ENCODE measurements at regions not wholly inside any gene's neighbourhood (a gene's known extent, or its start where the extent isn't known, plus 50 kb on each side); places are given as distances from the start of the nearest gene placed in this dataset.

- Histone ChIP-seq H3K9me3 (no peaks in the 10 kb centered on the region), H3K4me1 (peaks cover 0 to 19% (median 14%) of the 10 kb centered on the region in 4 donors), H3K4me3 (no peak overlapping the region), H3K36me3 (no peaks in the 10 kb centered on the region), H3K27ac (no peak overlapping the region), H3K27me3 (no peaks in the 10 kb centered on the region)
- intact Hi-C loops (cut with DNase I), result no loop called here
- 65 to 78% methylated on average over 1 of the region's 1 CpG for WGBS, 2 donors
- no peak for DNase-seq
- no peak for TF ChIP-seq POLR2A (IDR thresholded peaks at IDR 0.05)
- TF ChIP-seq EP300 (IDR thresholded peaks at IDR 0.05), result no peak
- no peak for TF ChIP-seq POLR2AphosphoS5 (IDR thresholded peaks at IDR 0.05)
- TF ChIP-seq CTCF (IDR thresholded peaks at IDR 0.05), result no peak
Measured at GRCh38 chr14:53796734-53797133, 159.9 kb downstream of the BMP4 start.

GRCh38 chr14:53793790-53794505 is 162.7 kb downstream of the BMP4 start:
- Histone ChIP-seq H3K9me3 (no peaks in the 10 kb centered on the region), H3K4me3 (no peak overlapping the region), H3K27ac (no peak overlapping the region), H3K4me1 (peaks cover 0 to 19% (median 17%) of the 10 kb centered on the region in 4 donors), H3K36me3 (no peaks in the 10 kb centered on the region), H3K27me3 (no peaks in the 10 kb centered on the region)
- 75% methylated on average over 2 of the region's 2 CpGs for WGBS, 2 donors
- peak; percentile 69 for DNase-seq
- intact Hi-C loops (cut with DNase I), result no loop called here
- TF ChIP-seq POLR2AphosphoS5 (IDR thresholded peaks at IDR 0.05) (peak in 2 of 4 donors; percentile 25 to 57), CTCF (IDR thresholded peaks at IDR 0.05) (no peak), POLR2A (IDR thresholded peaks at IDR 0.05) (no peak), EP300 (IDR thresholded peaks at IDR 0.05) (no peak)

GRCh38 chr14:53792909-53793308 is 163.7 kb downstream of the BMP4 start:
- Histone ChIP-seq H3K4me1 (peaks cover 0 to 19% (median 17%) of the 10 kb centered on the region in 4 donors), H3K27ac (no peak overlapping the region), H3K27me3 (no peaks in the 10 kb centered on the region), H3K9me3 (no peaks in the 10 kb centered on the region), H3K4me3 (no peak overlapping the region), H3K36me3 (no peaks in the 10 kb centered on the region)
- WGBS, 2 donors, result 95% methylated on average over 1 of the region's 1 CpG
- no peak for DNase-seq
- TF ChIP-seq CTCF (IDR thresholded peaks at IDR 0.05), result no peak
- no peak for TF ChIP-seq POLR2A (IDR thresholded peaks at IDR 0.05)
- TF ChIP-seq EP300 (IDR thresholded peaks at IDR 0.05), result no peak
- no peak for TF ChIP-seq POLR2AphosphoS5 (IDR thresholded peaks at IDR 0.05)
- intact Hi-C loops (cut with DNase I), result no loop called here

- DNase-seq, result no peak
- no peaks in the 10 kb centered on the region for H3K9me3 ChIP-seq
- intact Hi-C loops (cut with DNase I), result no loop called here
- no peak overlapping the region for H3K27ac ChIP-seq
- H3K27me3 ChIP-seq, result no peaks in the 10 kb centered on the region
- H3K4me1 ChIP-seq, result peaks cover 0 to 19% (median 17%) of the 10 kb centered on the region in 4 donors
- H3K4me3 ChIP-seq, result no peak overlapping the region
- no peak for TF ChIP-seq POLR2AphosphoS5 (IDR thresholded peaks at IDR 0.05)
- no peak for TF ChIP-seq EP300 (IDR thresholded peaks at IDR 0.05)
- TF ChIP-seq POLR2A (IDR thresholded peaks at IDR 0.05), result no peak
- no peak for TF ChIP-seq CTCF (IDR thresholded peaks at IDR 0.05)
- 73 to 82% methylated on average over 3 of the region's 3 CpGs for WGBS, 2 donors
- H3K36me3 ChIP-seq, result no peaks in the 10 kb centered on the region
Measured at GRCh38 chr14:53790731-53791500, 165.7 kb downstream of the BMP4 start.
